K562 (cell line): ENCODE measurements at regions not wholly inside any gene's neighbourhood (a gene's known extent, or its start where the extent isn't known, plus 50 kb on each side); places are given as distances from the start of the nearest gene placed in this dataset.

Source experiments
- DACH1 ChIP-seq: fragments of 450-650 bp; IDR thresholded peaks from 2 replicates; pipeline ENCODE4 v1.6.1; 2018; ENCODE audit not compliant: partially characterized antibody
- NFIC ChIP-seq: fragments of 450-650 bp; IDR thresholded peaks from 2 replicates; pipeline ENCODE4 v1.6.1; 2017; ENCODE audit warnings: mild to moderate bottlenecking, inconsistent platforms
- RAD51 ChIP-seq: fragments of 450-650 bp; IDR thresholded peaks from 2 replicates; pipeline ENCODE4 v1.7.1; 2016; ENCODE audit warnings: low read depth, mild to moderate bottlenecking, borderline replicate concordance
- TF ChIP-seq, protein P1 (sequence below): sonication (generic); formaldehyde crosslinking; IDR thresholded peaks from 2 replicates; pipeline ENCODE4 v1.9.0; 2022; ENCODE audit warnings: mild to moderate bottlenecking, missing genetic modification reagents

DNA sequence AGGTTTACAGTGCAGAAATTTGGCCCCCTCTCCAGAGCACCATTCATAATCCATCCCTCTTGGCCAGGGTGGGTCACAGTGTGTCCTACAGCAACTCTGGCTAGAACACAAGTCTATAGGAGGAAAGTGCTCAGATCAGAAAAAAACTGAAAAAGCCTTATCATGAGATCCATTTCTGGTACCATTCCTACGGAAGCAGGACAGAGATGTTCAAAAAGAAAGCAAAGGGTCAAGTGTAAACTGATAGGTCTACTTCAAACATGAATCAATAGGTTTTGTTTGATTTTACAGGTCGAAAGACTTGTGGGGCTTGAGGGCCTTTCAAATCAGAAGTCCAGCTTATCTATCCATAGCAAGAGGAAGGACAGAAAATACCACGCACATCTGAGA lies 326.4 kb downstream of the SOX9 start:
- TF ChIP-seq NFIC (no peak), RAD51 (no peak), DACH1 (no peak)
- TF ChIP-seq, protein P1, sequence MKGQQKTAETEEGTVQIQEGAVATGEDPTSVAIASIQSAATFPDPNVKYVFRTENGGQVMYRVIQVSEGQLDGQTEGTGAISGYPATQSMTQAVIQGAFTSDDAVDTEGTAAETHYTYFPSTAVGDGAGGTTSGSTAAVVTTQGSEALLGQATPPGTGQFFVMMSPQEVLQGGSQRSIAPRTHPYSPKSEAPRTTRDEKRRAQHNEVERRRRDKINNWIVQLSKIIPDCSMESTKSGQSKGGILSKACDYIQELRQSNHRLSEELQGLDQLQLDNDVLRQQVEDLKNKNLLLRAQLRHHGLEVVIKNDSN, result no peak
